Mesendoderm (in vitro differentiated cells): ENCODE measurements at regions not wholly inside any gene's neighbourhood (a gene's known extent, or its start where the extent isn't known, plus 50 kb on each side); places are given as distances from the start of the nearest gene placed in this dataset.
A peak's percentile ranks its signal among the peaks of the same experiment; 100 is the strongest.

ENCODE experiments used
- DNase-seq: peaks from one replicate; pipeline ENCODE4 v3.0.0; 2013
- H2AK5ac ChIP-seq: 2 replicates; pipeline ENCODE4 v1.6.1; 2013; ENCODE audit warnings: low read length, inconsistent platforms
- H2BK120ac ChIP-seq: 2 replicates; pipeline ENCODE4 v1.6.1; 2013; ENCODE audit warnings: low read depth, mild to moderate bottlenecking, low read length, moderate library complexity, mixed read lengths
- H2BK15ac ChIP-seq: replicated peaks from 2 replicates; pipeline ENCODE4 v1.6.1; 2013; ENCODE audit warnings: low read depth, mild to moderate bottlenecking, moderate library complexity
- H2BK5ac ChIP-seq: 2 replicates; pipeline ENCODE4 v1.6.1; 2013; ENCODE audit warnings: low read length, inconsistent platforms
- H3K18ac ChIP-seq: 2 replicates; pipeline ENCODE4 v1.6.1; 2013; ENCODE audit warnings: mild to moderate bottlenecking, low read length, mixed read lengths
- H3K23ac ChIP-seq: one replicate; pipeline ENCODE4 v1.6.1; 2013; ENCODE audit warnings: low read length
- H3K27ac ChIP-seq: 2 replicates; pipeline ENCODE4 v1.5.1; 2013; ENCODE audit warnings: low read depth, mild to moderate bottlenecking, inconsistent platforms, low read length, moderate library complexity
- H3K27me3 ChIP-seq: 2 replicates; pipeline ENCODE4 v1.6.1; 2013; ENCODE audit warnings: low read length, control low read depth, mild to moderate bottlenecking, inconsistent platforms; ENCODE audit not compliant: insufficient read depth, poor library complexity
- H3K36me3 ChIP-seq: 2 replicates; pipeline ENCODE4 v1.6.1; 2013; ENCODE audit warnings: low read length, inconsistent platforms; ENCODE audit not compliant: control insufficient read depth, insufficient read depth
- H3K4ac ChIP-seq: one replicate; pipeline ENCODE4 v1.6.1; 2013; ENCODE audit warnings: low read depth, mild to moderate bottlenecking, low read length, moderate library complexity
- H3K4me1 ChIP-seq: 2 replicates; pipeline ENCODE4 v1.6.1; 2013; ENCODE audit warnings: low read depth, low read length, inconsistent platforms; ENCODE audit not compliant: control insufficient read depth
- H3K4me2 ChIP-seq: 2 replicates; pipeline ENCODE4 v1.6.1; 2013; ENCODE audit warnings: low read length
- H3K4me3 ChIP-seq: 2 replicates; pipeline ENCODE4 v1.5.1; 2013; ENCODE audit warnings: mild to moderate bottlenecking, low read length
- H3K56ac ChIP-seq: one replicate; pipeline ENCODE4 v1.6.1; 2013; ENCODE audit warnings: low read length
- H3K79me1 ChIP-seq: 2 replicates; pipeline ENCODE4 v1.6.1; 2013; ENCODE audit warnings: low read length, inconsistent platforms
- H3K79me2 ChIP-seq: 2 replicates; pipeline ENCODE4 v1.6.1; 2013; ENCODE audit warnings: mild to moderate bottlenecking, low read length; ENCODE audit not compliant: control insufficient read depth, insufficient read depth
- H3K9ac ChIP-seq: 2 replicates; pipeline ENCODE4 v1.6.1; 2013; ENCODE audit warnings: low read length, inconsistent platforms
- H4K5ac ChIP-seq: one replicate; pipeline ENCODE4 v1.6.1; 2013; ENCODE audit warnings: low read length
- H4K8ac ChIP-seq: one replicate; pipeline ENCODE4 v1.6.1; 2013; ENCODE audit warnings: low read depth, mild to moderate bottlenecking, control low read depth, low read length, moderate library complexity
- WGBS: extraction: QIAGEN DNeasy Blood & Tissue Kit; methylation state at CpG from one replicate; pipeline ENCODE4 v1.1.7; 2013; ENCODE audit warnings: low lambda C conversion rate, missing lambda C conversion rate; ENCODE audit not compliant: insufficient coverage; ENCODE audit errors: extremely low coverage; 5-methylcytosine and 5-hydroxymethylcytosine counted together

DNA sequence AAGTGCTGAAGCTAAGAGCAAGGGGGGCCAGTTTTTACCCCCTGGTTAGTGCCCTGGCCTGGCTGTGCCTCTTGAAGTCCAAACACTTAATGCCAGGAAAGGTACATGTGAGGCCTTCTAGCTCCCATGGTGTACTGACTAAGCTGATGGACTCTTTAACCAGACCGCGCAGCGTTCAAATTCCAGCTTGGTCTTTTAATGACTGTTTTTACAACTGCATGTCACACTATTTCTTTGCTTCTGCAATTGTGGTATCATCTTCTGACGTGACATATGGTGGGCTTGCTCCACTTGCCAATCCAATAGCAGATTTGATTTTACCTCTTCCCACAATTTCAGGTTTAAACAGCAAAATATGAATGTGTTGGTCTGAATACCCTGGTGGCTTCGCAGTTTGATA lies 197.3 kb downstream of the HUNK start:
- Histone ChIP-seq H3K56ac (no peak overlapping the region), H4K8ac (no peak overlapping the region), H3K4me1 (no peaks in the 10 kb centered on the region), H3K23ac (no peak overlapping the region), H3K79me2 (no peaks in the 10 kb centered on the region), H3K4me3 (no peak overlapping the region), H4K5ac (no peak overlapping the region), H3K4ac (no peak overlapping the region), H3K27ac (no peak overlapping the region), H3K18ac (no peak overlapping the region), H2AK5ac (no peak overlapping the region), H3K36me3 (no peaks in the 10 kb centered on the region), H3K79me1 (no peaks in the 10 kb centered on the region), H2BK15ac (no peak overlapping the region), H3K9ac (no peak overlapping the region), H2BK5ac (no peak overlapping the region), H3K27me3 (no peaks in the 10 kb centered on the region), H2BK120ac (no peak overlapping the region), H3K4me2 (no peak overlapping the region)
- WGBS: no CpG with 5 or more reads among the region's 5 CpGs
- DNase-seq: no peak

DNA sequence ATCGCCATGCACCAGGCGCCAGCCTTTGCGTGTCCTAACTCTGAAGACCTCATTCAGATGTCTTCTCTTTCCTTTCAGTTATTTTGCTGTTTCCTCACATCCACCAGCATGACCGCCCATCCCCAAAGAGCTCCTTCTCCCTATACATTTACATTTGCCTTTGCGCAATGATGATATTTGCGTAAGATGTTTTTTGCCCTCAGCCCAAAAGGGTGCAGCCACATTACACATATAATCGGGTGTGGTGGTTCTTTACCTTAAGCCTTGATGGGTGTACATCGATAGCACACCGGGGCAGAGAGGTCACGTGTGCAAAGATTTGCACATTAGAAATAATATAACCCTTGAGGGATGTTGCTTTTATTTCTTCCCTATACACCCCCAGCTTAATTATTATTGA lies 192.8 kb downstream of the HUNK start:
- no peak overlapping the region for H3K18ac ChIP-seq
- no peak overlapping the region for H3K4me3 ChIP-seq
- H4K5ac ChIP-seq: no peak overlapping the region
- H3K27ac ChIP-seq: no peak overlapping the region
- H3K4me1 ChIP-seq: no peaks in the 10 kb centered on the region
- H3K36me3 ChIP-seq: no peaks in the 10 kb centered on the region
- H3K79me2 ChIP-seq: no peaks in the 10 kb centered on the region
- H3K9ac ChIP-seq: no peak overlapping the region
- no peak overlapping the region for H3K4me2 ChIP-seq
- no peak overlapping the region for H2BK15ac ChIP-seq
- no peak overlapping the region for H3K56ac ChIP-seq
- no peak overlapping the region for H2AK5ac ChIP-seq
- H2BK120ac ChIP-seq: no peak overlapping the region
- WGBS: no CpG with 5 or more reads among the region's 10 CpGs
- no peak overlapping the region for H4K8ac ChIP-seq
- no peaks in the 10 kb centered on the region for H3K27me3 ChIP-seq
- H3K23ac ChIP-seq: no peak overlapping the region
- no peak overlapping the region for H3K4ac ChIP-seq
- DNase-seq: no peak
- H3K79me1 ChIP-seq: no peaks in the 10 kb centered on the region
- no peak overlapping the region for H2BK5ac ChIP-seq

DNA sequence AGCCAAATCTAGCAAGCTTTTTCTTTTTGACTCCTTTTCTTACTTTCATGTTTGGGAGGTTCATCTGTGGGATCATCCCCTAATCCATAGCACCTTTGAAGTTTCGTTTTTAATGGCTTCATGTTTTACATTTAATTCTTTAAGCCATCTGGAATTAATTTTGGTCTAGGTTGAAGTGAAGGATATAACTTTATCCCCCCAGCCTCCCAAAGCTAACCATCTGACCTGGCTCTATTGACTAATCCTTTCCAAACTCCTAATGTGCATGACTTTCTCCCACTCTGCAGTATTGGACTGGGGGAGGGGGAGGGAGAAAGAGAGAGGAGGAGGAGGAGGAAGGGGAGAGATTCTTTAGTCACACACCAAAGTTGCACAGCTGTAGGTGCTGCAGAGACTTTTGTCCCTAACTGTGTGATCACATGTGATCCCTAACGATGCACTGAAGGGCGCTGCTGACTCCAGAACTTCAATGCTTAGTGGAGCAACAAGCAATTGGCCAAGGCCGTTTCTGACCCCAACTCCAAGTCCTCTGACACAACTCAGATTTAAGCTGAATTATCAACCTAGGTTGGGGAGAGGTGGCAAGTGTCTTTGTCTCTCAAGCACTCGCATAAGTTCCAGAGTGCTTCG lies 191.6 kb downstream of the HUNK start:
- H2BK120ac ChIP-seq: no peak overlapping the region
- no CpG with 5 or more reads among the region's 6 CpGs for WGBS
- H3K27ac ChIP-seq: no peak overlapping the region
- no peaks in the 10 kb centered on the region for H3K4me1 ChIP-seq
- H2BK15ac ChIP-seq: no peak overlapping the region
- H3K23ac ChIP-seq: no peak overlapping the region
- H4K8ac ChIP-seq: no peak overlapping the region
- H3K4me2 ChIP-seq: no peak overlapping the region
- H4K5ac ChIP-seq: no peak overlapping the region
- DNase-seq: no peak
- no peak overlapping the region for H3K18ac ChIP-seq
- H3K79me2 ChIP-seq: no peaks in the 10 kb centered on the region
- no peak overlapping the region for H3K56ac ChIP-seq
- no peaks in the 10 kb centered on the region for H3K27me3 ChIP-seq
- H3K4me3 ChIP-seq: no peak overlapping the region
- H3K9ac ChIP-seq: no peak overlapping the region
- no peaks in the 10 kb centered on the region for H3K79me1 ChIP-seq
- no peak overlapping the region for H2AK5ac ChIP-seq
- no peak overlapping the region for H2BK5ac ChIP-seq
- no peak overlapping the region for H3K4ac ChIP-seq
- no peaks in the 10 kb centered on the region for H3K36me3 ChIP-seq

DNA sequence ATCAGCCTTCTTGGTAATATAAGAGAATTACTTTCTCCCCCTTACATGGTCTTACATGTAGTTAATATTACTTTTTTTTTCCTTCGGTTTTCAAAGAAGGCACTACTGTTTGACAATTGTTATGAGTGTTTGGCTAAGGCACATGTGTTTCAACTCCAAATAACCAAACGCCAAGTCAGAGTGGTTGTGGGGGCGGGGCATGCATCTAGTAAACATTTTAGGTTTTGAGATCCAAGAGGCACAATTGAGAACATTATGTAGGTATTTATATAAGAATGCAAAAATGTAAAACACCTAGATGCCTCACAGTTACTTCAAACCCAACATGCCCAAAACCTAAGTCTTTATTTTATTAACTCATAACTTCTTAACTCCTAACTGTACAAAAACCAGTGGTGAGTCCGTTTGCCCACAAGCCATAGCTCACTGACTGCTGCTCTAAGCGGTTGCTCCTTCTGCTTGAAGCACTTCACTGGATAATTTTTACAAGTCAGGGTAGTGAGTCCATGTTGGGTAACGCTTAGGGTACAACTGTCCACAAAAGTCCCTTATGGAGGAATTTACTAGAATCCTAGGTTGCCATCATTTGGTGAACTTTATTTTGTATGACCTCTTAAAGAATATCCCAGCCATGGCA lies 189.9 kb downstream of the HUNK start:
- H3K18ac ChIP-seq: no peak overlapping the region
- H3K4me3 ChIP-seq: no peak overlapping the region
- H3K4me2 ChIP-seq: no peak overlapping the region
- H2BK120ac ChIP-seq: no peak overlapping the region
- no peak overlapping the region for H3K9ac ChIP-seq
- H3K36me3 ChIP-seq: no peaks in the 10 kb centered on the region
- no peak overlapping the region for H2AK5ac ChIP-seq
- no peaks in the 10 kb centered on the region for H3K27me3 ChIP-seq
- H3K79me1 ChIP-seq: no peaks in the 10 kb centered on the region
- H3K56ac ChIP-seq: no peak overlapping the region
- H3K79me2 ChIP-seq: no peaks in the 10 kb centered on the region
- H4K8ac ChIP-seq: no peak overlapping the region
- H2BK5ac ChIP-seq: no peak overlapping the region
- H3K27ac ChIP-seq: no peak overlapping the region
- H3K4ac ChIP-seq: no peak overlapping the region
- no CpG with 5 or more reads among the region's 6 CpGs for WGBS
- no peak overlapping the region for H3K23ac ChIP-seq
- H2BK15ac ChIP-seq: no peak overlapping the region
- DNase-seq: no peak
- no peak overlapping the region for H4K5ac ChIP-seq
- no peaks in the 10 kb centered on the region for H3K4me1 ChIP-seq

DNA sequence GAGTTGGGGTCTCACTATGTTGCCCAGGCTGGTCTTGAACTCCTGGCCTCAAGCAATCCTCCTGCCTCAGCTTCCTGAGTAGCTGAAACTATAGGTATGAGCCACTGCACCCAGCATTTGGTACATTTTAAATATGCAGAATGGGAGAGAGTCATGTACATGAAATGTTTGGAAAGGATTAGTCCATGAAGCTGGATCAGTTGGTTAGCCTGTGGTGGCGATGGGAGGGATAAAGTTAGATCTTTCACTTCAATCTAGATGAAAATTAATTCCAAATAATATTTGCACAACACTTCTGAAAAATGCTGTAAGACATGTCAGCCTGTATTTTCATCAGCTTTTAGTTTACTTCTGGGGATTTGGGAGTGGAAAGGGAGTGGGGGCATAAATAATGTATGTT lies 188.9 kb downstream of the HUNK start:
- H2BK15ac ChIP-seq: no peak overlapping the region
- H2BK5ac ChIP-seq: no peak overlapping the region
- no peaks in the 10 kb centered on the region for H3K4me1 ChIP-seq
- H3K79me1 ChIP-seq: no peaks in the 10 kb centered on the region
- no peak overlapping the region for H4K8ac ChIP-seq
- H3K4me2 ChIP-seq: no peak overlapping the region
- no peaks in the 10 kb centered on the region for H3K36me3 ChIP-seq
- H2AK5ac ChIP-seq: no peak overlapping the region
- no peaks in the 10 kb centered on the region for H3K79me2 ChIP-seq
- H3K9ac ChIP-seq: no peak overlapping the region
- no peak overlapping the region for H2BK120ac ChIP-seq
- no peak overlapping the region for H3K4ac ChIP-seq
- no peak overlapping the region for H3K27ac ChIP-seq
- H3K56ac ChIP-seq: no peak overlapping the region
- WGBS: no CpG with 5 or more reads among the region's 1 CpG
- H3K23ac ChIP-seq: no peak overlapping the region
- H3K18ac ChIP-seq: no peak overlapping the region
- no peaks in the 10 kb centered on the region for H3K27me3 ChIP-seq
- H3K4me3 ChIP-seq: no peak overlapping the region
- no peak overlapping the region for H4K5ac ChIP-seq
- DNase-seq: no peak

DNA sequence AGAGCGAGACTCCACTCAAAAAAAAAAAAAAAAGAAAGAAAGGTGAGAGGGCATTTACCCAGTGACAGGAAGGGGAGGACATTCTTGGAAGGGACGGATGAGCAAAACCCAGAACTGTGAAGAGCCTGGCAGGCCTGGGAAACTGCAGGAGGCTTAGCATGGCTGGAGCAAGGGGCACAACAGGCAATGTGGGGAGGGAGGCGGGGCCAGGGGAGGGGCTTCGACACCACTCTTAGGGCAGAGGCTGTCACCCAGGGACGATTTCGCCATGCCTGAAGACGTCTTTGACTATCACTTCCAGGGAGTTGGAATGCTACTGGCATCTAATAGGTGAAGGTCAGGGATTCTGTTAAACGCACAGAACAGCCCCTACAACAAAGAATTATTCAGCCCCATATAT lies 184.0 kb downstream of the HUNK start:
- Histone ChIP-seq H3K18ac (no peak overlapping the region), H3K4me3 (no peak overlapping the region), H3K23ac (no peak overlapping the region), H4K8ac (no peak overlapping the region), H3K36me3 (no peaks in the 10 kb centered on the region), H3K4me2 (no peak overlapping the region), H2BK5ac (no peak overlapping the region), H2AK5ac (no peak overlapping the region), H3K79me2 (no peaks in the 10 kb centered on the region), H3K4me1 (no peaks in the 10 kb centered on the region), H4K5ac (no peak overlapping the region), H3K9ac (no peak overlapping the region), H2BK15ac (no peak overlapping the region), H3K79me1 (no peaks in the 10 kb centered on the region), H3K27ac (no peak overlapping the region), H2BK120ac (no peak overlapping the region), H3K27me3 (no peaks in the 10 kb centered on the region), H3K4ac (no peak overlapping the region), H3K56ac (no peak overlapping the region)
- peak; percentile 40 for DNase-seq
- no CpG with 5 or more reads among the region's 8 CpGs for WGBS
